Colonic mucosa (tissue), 4 donors: ENCODE measurements at regions not wholly inside any gene's neighbourhood (a gene's known extent, or its start where the extent isn't known, plus 50 kb on each side); places are given as distances from the start of the nearest gene placed in this dataset.

Source experiments
- DNase-seq: peaks from one replicate; pipeline ENCODE4 v3.0.0-alpha.2; 2020
- H3K27ac ChIP-seq: fragments of 200-600 bp; one replicate; pipeline ENCODE4 v1.8.0; 2021
- H3K27me3 ChIP-seq: fragments of 200-600 bp; one replicate; pipeline ENCODE4 v1.8.0; 2021
- H3K36me3 ChIP-seq: fragments of 200-600 bp; one replicate; pipeline ENCODE4 v1.8.0; 2021
- H3K4me1 ChIP-seq: fragments of 200-600 bp; one replicate; pipeline ENCODE4 v1.8.0; 2021; ENCODE audit warnings: mild to moderate bottlenecking
- H3K4me3 ChIP-seq: fragments of 200-600 bp; one replicate; pipeline ENCODE4 v1.8.0; 2021
- H3K9ac ChIP-seq, 2 donors: one replicate each; pipeline ENCODE4 v1.7.0; 2013; ENCODE audit warnings: control low read depth in 2 of 2, low read depth in 2 of 2, low read length in 2 of 2
- H3K9me3 ChIP-seq: fragments of 200-600 bp; one replicate; pipeline ENCODE4 v1.8.0; 2021
- intact Hi-C: fragments of 100-400 bp; cut with DNase I; formaldehyde crosslinking; loops from one replicate; pipeline ENCODE4 v1.14.1; 2022
- TF ChIP-seq, protein P1 (sequence below): fragments of 200-600 bp; IDR thresholded peaks from one replicate; pipeline ENCODE4 v1.8.0; 2022; ENCODE audit warnings: antibody characterized with exemption, mild to moderate bottlenecking
- donor health status: healthy.
- donor health status: DM: no; HTN: no; CAD: no.
- donor health status: DM: no; HTN: no; CAD: no.

DNA sequence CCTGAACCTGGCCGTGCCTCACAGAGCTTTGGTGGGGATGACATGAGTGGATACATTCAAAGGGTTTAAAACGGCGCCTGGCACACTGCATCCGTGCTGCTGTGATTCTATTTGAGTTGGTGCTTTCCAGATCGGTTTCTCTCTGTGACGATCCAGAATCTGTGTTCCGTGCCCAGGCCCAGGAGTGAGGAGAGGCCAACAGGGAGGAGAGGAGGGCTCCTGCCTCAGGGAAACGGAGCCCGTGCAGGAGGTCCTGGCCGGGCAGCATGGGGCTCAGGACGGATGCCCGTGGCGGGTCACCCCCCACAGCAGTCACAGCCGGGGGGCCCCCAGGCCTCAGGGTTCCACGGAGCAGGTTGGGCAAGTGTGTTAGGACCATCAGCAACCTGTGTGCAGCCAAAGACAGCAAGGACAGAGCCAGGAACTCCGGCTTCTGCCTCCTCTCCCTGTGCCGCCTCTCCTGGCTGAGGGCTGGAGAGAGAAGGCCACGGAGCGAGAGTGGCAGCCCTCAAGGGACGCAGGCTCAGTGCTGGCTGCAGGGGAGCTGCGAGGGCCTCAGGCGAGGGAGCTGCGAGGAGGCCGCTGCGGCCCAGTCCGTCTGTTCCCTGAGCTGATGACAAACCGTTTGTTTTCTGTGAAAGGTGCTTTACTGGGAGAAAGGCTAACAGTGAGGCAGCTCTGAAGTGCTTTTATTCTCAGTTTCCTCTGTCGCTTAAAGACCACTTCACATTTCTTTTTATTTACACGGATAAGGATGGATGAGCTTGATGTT, 99.3 kb downstream of the METRNL start:
- intact Hi-C loops = no loop called here
- TF ChIP-seq, protein P1, sequence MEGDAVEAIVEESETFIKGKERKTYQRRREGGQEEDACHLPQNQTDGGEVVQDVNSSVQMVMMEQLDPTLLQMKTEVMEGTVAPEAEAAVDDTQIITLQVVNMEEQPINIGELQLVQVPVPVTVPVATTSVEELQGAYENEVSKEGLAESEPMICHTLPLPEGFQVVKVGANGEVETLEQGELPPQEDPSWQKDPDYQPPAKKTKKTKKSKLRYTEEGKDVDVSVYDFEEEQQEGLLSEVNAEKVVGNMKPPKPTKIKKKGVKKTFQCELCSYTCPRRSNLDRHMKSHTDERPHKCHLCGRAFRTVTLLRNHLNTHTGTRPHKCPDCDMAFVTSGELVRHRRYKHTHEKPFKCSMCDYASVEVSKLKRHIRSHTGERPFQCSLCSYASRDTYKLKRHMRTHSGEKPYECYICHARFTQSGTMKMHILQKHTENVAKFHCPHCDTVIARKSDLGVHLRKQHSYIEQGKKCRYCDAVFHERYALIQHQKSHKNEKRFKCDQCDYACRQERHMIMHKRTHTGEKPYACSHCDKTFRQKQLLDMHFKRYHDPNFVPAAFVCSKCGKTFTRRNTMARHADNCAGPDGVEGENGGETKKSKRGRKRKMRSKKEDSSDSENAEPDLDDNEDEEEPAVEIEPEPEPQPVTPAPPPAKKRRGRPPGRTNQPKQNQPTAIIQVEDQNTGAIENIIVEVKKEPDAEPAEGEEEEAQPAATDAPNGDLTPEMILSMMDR = no peak
- DNase-seq = peak; percentile 11

GRCh38 chr17:83179374-83179773, 100.0 kb downstream of the METRNL start:
- H3K4me1 ChIP-seq = no peaks in the 10 kb centered on the region
- H3K9me3 ChIP-seq = no peaks in the 10 kb centered on the region
- TF ChIP-seq, protein P1 = no peak
- H3K4me3 ChIP-seq = no peak overlapping the region
- intact Hi-C loops = no loop called here
- peak; percentile 14 for DNase-seq
- H3K9ac ChIP-seq = no peak overlapping the region
- no peak overlapping the region for H3K27ac ChIP-seq
- no peaks in the 10 kb centered on the region for H3K27me3 ChIP-seq
- no peaks in the 10 kb centered on the region for H3K36me3 ChIP-seq

More for the DNA sequence above, 99.3 kb downstream of the METRNL start:
- H3K27ac ChIP-seq = no peak overlapping the region
- H3K36me3 ChIP-seq = no peaks in the 10 kb centered on the region
- H3K9me3 ChIP-seq = no peaks in the 10 kb centered on the region
- no peaks in the 10 kb centered on the region for H3K4me1 ChIP-seq
- no peak overlapping the region for H3K9ac ChIP-seq
- no peaks in the 10 kb centered on the region for H3K27me3 ChIP-seq
- no peak overlapping the region for H3K4me3 ChIP-seq

GRCh38 chr17:83179811-83180210, 100.4 kb downstream of the METRNL start:
- TF ChIP-seq, protein P1 = no peak
- intact Hi-C loops = no loop called here
- H3K9me3 ChIP-seq = no peaks in the 10 kb centered on the region
- DNase-seq = no peak
- no peak overlapping the region for H3K9ac ChIP-seq
- H3K27me3 ChIP-seq = no peaks in the 10 kb centered on the region
- H3K4me3 ChIP-seq = no peak overlapping the region
- no peaks in the 10 kb centered on the region for H3K36me3 ChIP-seq
- H3K4me1 ChIP-seq = no peaks in the 10 kb centered on the region
- no peak overlapping the region for H3K27ac ChIP-seq

- Histone ChIP-seq H3K36me3 (no peaks in the 10 kb centered on the region), H3K4me3 (no peak overlapping the region), H3K27me3 (no peaks in the 10 kb centered on the region), H3K4me1 (no peaks in the 10 kb centered on the region), H3K9me3 (no peaks in the 10 kb centered on the region), H3K27ac (no peak overlapping the region), H3K9ac (no peak overlapping the region)
- DNase-seq = peak; percentile 8
- intact Hi-C loops = no loop called here
- TF ChIP-seq, protein P1 = no peak
Observed at GRCh38 chr17:83180264-83180995, 101.0 kb downstream of the METRNL start.

GRCh38 chr17:83180996-83181481, 101.6 kb downstream of the METRNL start:
- H3K9ac ChIP-seq = no peak overlapping the region
- no peak overlapping the region for H3K4me3 ChIP-seq
- TF ChIP-seq, protein P1 = no peak
- H3K27me3 ChIP-seq = no peaks in the 10 kb centered on the region
- H3K4me1 ChIP-seq = no peaks in the 10 kb centered on the region
- no peaks in the 10 kb centered on the region for H3K36me3 ChIP-seq
- peak; percentile 13 for DNase-seq
- no peak overlapping the region for H3K27ac ChIP-seq
- intact Hi-C loops = no loop called here
- no peaks in the 10 kb centered on the region for H3K9me3 ChIP-seq
